Endothelial cell of umbilical vein (primary cell): ENCODE measurements at regions not wholly inside any gene's neighbourhood (a gene's known extent, or its start where the extent isn't known, plus 50 kb on each side); places are given as distances from the start of the nearest gene placed in this dataset.

ENCODE experiments used
- BruUV-seq: library from RNA; stranded (reverse); fragments of 400-500 nt; replicated peaks from 2 replicates; lab custom pipeline; 2021; lab: Mats Ljungman, UMichigan
- CTCF ChIA-PET: fragments of 300-600, 350-600 bp; sonication (Branson Sonifier 250); formaldehyde crosslinking; loops from one replicate; lab custom pipeline; 2021; ENCODE audit warnings: antibody characterized with exemption, inconsistent platforms; lab: Charles Lee
- POLR2A ChIA-PET: fragments of 300-600, 350-600 bp; sonication (Branson Sonifier 250); formaldehyde crosslinking; loops from one replicate; lab custom pipeline; 2021; ENCODE audit warnings: antibody characterized with exemption, inconsistent platforms; lab: Charles Lee
- DNase-seq: peaks from one replicate; pipeline ENCODE4 v3.0.0-alpha.2; 2011; ENCODE audit warnings: low read depth, low spot score
- FAIRE-seq: peaks from 2 replicates; lab custom pipeline; 2011; peaks lifted over from hg19 to GRCh38; lab: Jason Lieb, UNC
- H2AFZ ChIP-seq: 2 replicates; pipeline ENCODE4 v1.6.0; 2012; ENCODE audit warnings: low read depth, low read length, control low read depth, inconsistent platforms
- H3K27ac ChIP-seq: 2 replicates; pipeline ENCODE4 v1.5.1; 2011; ENCODE audit warnings: low read depth, mild to moderate bottlenecking, control low read depth, low read length, moderate library complexity; ENCODE audit not compliant: insufficient read depth
- H3K27me3 ChIP-seq, 2 experiments: 2 replicates each; pipeline versions ENCODE4 v1.6.0 to v1.6.1; 2011; ENCODE audit warnings: low read length in 2 of 2, mixed read lengths in 1 of 2; ENCODE audit not compliant: control insufficient read depth in 2 of 2, insufficient read depth in 2 of 2
- H3K36me3 ChIP-seq, 2 experiments: 2 replicates in 1 of 2; 3 replicates in 1 of 2; pipeline ENCODE4 v1.5.1; 2011; ENCODE audit warnings: low read length in 2 of 2, mild to moderate bottlenecking in 1 of 2, moderate library complexity in 1 of 2; ENCODE audit not compliant: control insufficient read depth in 2 of 2, insufficient read depth in 2 of 2; ENCODE audit errors: extremely low read depth in 1 of 2
- H3K4me1 ChIP-seq: 3 replicates; pipeline ENCODE4 v1.5.1; 2011; ENCODE audit warnings: mild to moderate bottlenecking, low read length; ENCODE audit not compliant: control insufficient read depth, insufficient read depth; ENCODE audit errors: extremely low read depth
- H3K4me2 ChIP-seq: 2 replicates; pipeline ENCODE4 v1.6.1; 2011; ENCODE audit warnings: low read length, control low read depth, mixed read lengths; ENCODE audit not compliant: insufficient read depth
- H3K4me3 ChIP-seq, 3 experiments: fragments of 200-600 bp in 1 of 3; sonication (generic), shearing (Covaris generic) in 1 of 3; replicated peaks in 1 of 3; 2 replicates each; pipeline ENCODE4 v1.5.1; 2011 to 2016; ENCODE audit warnings: control low read depth in 3 of 3, low read length in 3 of 3, mild to moderate bottlenecking in 2 of 3, inconsistent platforms in 1 of 3, low read depth in 1 of 3, moderate library complexity in 1 of 3; ENCODE audit not compliant: insufficient read depth in 1 of 3
- H3K79me2 ChIP-seq: 2 replicates; pipeline ENCODE4 v1.6.0; 2012; ENCODE audit warnings: low read length, inconsistent platforms; ENCODE audit not compliant: control insufficient read depth, insufficient read depth
- H3K9ac ChIP-seq: replicated peaks from 2 replicates; pipeline ENCODE3; 2011; ENCODE audit warnings: low read length, control low read depth; ENCODE audit not compliant: insufficient read depth; ENCODE audit errors: extremely low read depth
- H3K9me1 ChIP-seq: replicated peaks from 3 replicates; pipeline ENCODE4 v1.6.0; 2011; ENCODE audit warnings: mild to moderate bottlenecking, low read length; ENCODE audit not compliant: control insufficient read depth, insufficient read depth; ENCODE audit errors: extremely low read depth
- H3K9me3 ChIP-seq: replicated peaks from 2 replicates; pipeline ENCODE4 v1.5.1; 2012; ENCODE audit warnings: low read length, inconsistent platforms; ENCODE audit not compliant: control insufficient read depth, insufficient read depth
- H4K20me1 ChIP-seq: replicated peaks from 2 replicates; pipeline ENCODE3; 2011; ENCODE audit warnings: mild to moderate bottlenecking, low read length; ENCODE audit not compliant: control insufficient read depth, insufficient read depth; ENCODE audit errors: extremely low read depth
- CTCF ChIP-seq, 2 donors: IDR thresholded peaks; 1 replicate in 1 of 2; 2 replicates in 1 of 2; pipeline ENCODE4 v1.5.1; 2011; ENCODE audit warnings: low read length in 2 of 2, mild to moderate bottlenecking in 2 of 2, moderate library complexity in 2 of 2, control low read depth in 1 of 2, inconsistent platforms in 1 of 2, low read depth in 1 of 2; ENCODE audit not compliant: insufficient read depth in 1 of 2; ENCODE audit errors: extremely low read depth in 1 of 2
- EZH2 ChIP-seq: IDR thresholded peaks from 2 replicates; pipeline ENCODE4 v1.6.1; 2012; ENCODE audit warnings: borderline replicate concordance, low read depth, mild to moderate bottlenecking, moderate library complexity, low read length, inconsistent platforms; ENCODE audit not compliant: severe bottlenecking
- FOS ChIP-seq: IDR thresholded peaks from 2 replicates; pipeline ENCODE4 v1.6.1; 2011; ENCODE audit warnings: mild to moderate bottlenecking, low read length, moderate library complexity, borderline replicate concordance; ENCODE audit not compliant: insufficient read depth
- GATA2 ChIP-seq: IDR thresholded peaks from 2 replicates; pipeline ENCODE4 v1.7.0; 2011; ENCODE audit warnings: low read depth, mild to moderate bottlenecking, moderate library complexity, mixed read lengths, low read length; ENCODE audit not compliant: insufficient read length, insufficient read depth
- JUN ChIP-seq: IDR thresholded peaks from 2 replicates; pipeline ENCODE4 v1.6.1; 2011; ENCODE audit warnings: borderline replicate concordance, low read depth; ENCODE audit not compliant: insufficient read length, insufficient read depth
- MYC ChIP-seq: IDR thresholded peaks from one replicate; pipeline ENCODE4 v1.6.1; 2011; ENCODE audit warnings: mild to moderate bottlenecking, low read depth, low read length
- POLR2A ChIP-seq: IDR thresholded peaks from 2 replicates; pipeline ENCODE4 v1.6.1; 2012; ENCODE audit warnings: low read depth, mild to moderate bottlenecking, control low read depth, low read length
- POLR2AphosphoS5 ChIP-seq: IDR thresholded peaks from 2 replicates; pipeline ENCODE4 v1.6.1; 2012; ENCODE audit warnings: low read depth, mild to moderate bottlenecking, control low read depth, low read length, moderate library complexity; ENCODE audit not compliant: insufficient read depth
- dilution Hi-C: fragments of 300-500 bp; cut with MboI; formaldehyde crosslinking; loops from one replicate; pipeline ENCODE4 v1.15.0; 2019; ENCODE audit warnings: low sequenced_read_pairs; ENCODE audit not compliant: extremely low pct_ligation_motif_present
- intact Hi-C: fragments of 100-400 bp; cut with micrococcal nuclease; formaldehyde crosslinking; loops from one replicate; pipeline ENCODE4 v1.10.0; 2022
- TF ChIP-seq, protein P1 (sequence below): IDR thresholded peaks from 2 replicates; pipeline ENCODE4 v1.6.1; 2011; ENCODE audit not compliant: insufficient read depth, insufficient read length

GRCh38 chr10:112896722-112897121, 53.3 kb upstream of the TCF7L2 start:
- Histone ChIP-seq H3K4me1 (no peaks in the 10 kb centered on the region), H2AFZ (no peak overlapping the region), H3K9ac (no peak overlapping the region), H3K4me3 (no peak overlapping the region), H3K36me3 (no peaks in the 10 kb centered on the region), H4K20me1 (no peaks in the 10 kb centered on the region), H3K9me1 (no peaks in the 10 kb centered on the region), H3K27ac (no peak overlapping the region), H3K27me3 (no peaks in the 10 kb centered on the region), H3K9me3 (no peaks in the 10 kb centered on the region), H3K79me2 (no peaks in the 10 kb centered on the region), H3K4me2 (no peak overlapping the region)
- no peak for FAIRE-seq
- CTCF ChIA-PET: interaction anchor here (1.5 kb wide), 1 partner anchor 489 kb away, joined by 4 read pairs; no protein-coding TSS in a partner anchor
- intact Hi-C loops: no loop called here
- TF ChIP-seq, protein P1, sequence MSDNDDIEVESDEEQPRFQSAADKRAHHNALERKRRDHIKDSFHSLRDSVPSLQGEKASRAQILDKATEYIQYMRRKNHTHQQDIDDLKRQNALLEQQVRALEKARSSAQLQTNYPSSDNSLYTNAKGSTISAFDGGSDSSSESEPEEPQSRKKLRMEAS: no peak
- no peak for TF ChIP-seq GATA2
- TF ChIP-seq POLR2AphosphoS5: no peak
- no peak for TF ChIP-seq EZH2
- TF ChIP-seq MYC: no peak
- no peak for TF ChIP-seq FOS
- TF ChIP-seq CTCF (IDR thresholded peaks at IDR 0.05; ENCODE audit: extremely low read depth in 1 of 2, insufficient read depth in 1 of 2, low read depth in 1 of 2, low read length in 2 of 2): no peak
- TF ChIP-seq JUN: no peak
- no peak for TF ChIP-seq POLR2A
- POLR2A ChIA-PET: no interaction called here
- no peak for DNase-seq
- dilution Hi-C loops: no loop called here
- BruUV-seq: no TSS peak
